HTR-8/SVneo (cell line): ENCODE measurements at regions not wholly inside any gene's neighbourhood (a gene's known extent, or its start where the extent isn't known, plus 50 kb on each side); places are given as distances from the start of the nearest gene placed in this dataset.

Source experiments
- DNase-seq: peaks from one replicate; pipeline ENCODE4 v3.0.0; 2011; ENCODE audit warnings: low spot score, mixed read lengths; ENCODE audit not compliant: insufficient read length
- FAIRE-seq: peaks from 2 replicates; lab custom pipeline; 2011; peaks lifted over from hg19 to GRCh38; lab: Jason Lieb, UNC

DNA sequence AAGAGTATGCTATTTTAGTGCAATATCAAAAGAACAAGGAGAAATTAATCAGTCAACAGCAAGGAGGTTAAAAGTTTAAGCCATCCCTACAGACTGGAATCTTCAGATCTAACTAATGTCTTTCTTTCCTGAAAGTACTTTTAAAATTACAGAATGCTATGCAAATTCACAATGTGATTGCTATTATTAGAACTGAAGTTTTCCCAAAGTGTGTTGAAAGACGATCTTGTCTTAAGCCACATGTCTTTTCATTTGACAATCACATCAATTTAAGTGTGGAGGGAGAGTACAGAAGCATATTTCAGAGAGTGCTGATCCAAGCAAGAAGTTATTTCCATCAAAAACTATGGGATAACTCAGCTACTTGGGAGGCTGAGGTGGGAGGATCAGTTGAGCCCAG is 64.7 kb upstream of the TNIP3 start:
- FAIRE-seq (no peak), DNase-seq (no peak)

DNA sequence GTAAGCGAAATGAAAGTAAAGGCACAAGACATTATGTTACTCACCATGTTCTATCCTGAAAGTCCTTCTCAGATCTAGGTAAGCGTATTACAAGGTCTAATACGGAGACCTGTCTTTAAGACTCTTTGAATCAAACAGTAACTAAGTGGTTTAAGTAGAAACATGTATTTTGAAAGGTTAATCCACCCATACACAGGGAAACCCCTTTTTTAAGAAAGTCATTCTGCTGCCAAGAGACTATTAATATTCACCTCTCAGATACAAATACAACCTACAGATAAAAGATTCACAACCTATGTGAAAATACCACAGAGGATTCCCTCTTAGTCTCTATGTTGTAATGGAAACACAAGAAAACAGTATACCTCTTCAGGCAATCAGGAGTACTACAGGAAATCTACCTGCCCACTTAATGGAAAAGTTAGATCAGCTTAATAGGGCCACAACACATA is 63.2 kb upstream of the TNIP3 start:
- FAIRE-seq (no peak), DNase-seq (no peak)

GRCh38 chr4:121226362-121226761 is 62.2 kb upstream of the TNIP3 start:
- DNase-seq (no peak), FAIRE-seq (no peak)

- DNase-seq (no peak), FAIRE-seq (no peak)
Observed at GRCh38 chr4:121221608-121222007, 57.5 kb upstream of the TNIP3 start.

- DNase-seq: no peak
Observed at GRCh38 chr4:121221201-121221600, 57.1 kb upstream of the TNIP3 start.

DNA sequence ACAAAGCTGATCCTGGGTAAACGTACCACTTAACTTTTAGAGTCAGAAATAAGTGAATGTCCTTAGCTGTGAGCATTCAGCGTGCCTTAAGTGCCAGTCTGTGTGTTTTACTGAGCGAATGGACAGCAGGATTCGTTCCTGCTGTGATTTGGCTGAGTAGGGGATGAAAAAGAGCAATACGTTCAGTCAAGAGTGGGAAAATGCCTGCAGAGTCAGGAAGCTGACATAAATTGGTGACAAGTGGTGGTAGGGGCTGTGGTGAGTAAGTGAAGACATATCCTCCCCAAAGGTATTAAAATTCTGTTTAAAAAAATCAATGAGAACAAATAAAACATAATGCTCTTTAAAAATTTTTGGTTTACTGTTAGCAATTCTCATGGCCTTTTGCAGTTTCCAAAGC is 56.6 kb upstream of the TNIP3 start:
- no peak for DNase-seq
- no peak for FAIRE-seq

More at GRCh38 chr4:121221201-121221600, 57.1 kb upstream of the TNIP3 start:
- FAIRE-seq: no peak

GRCh38 chr4:121219227-121219626 is 55.1 kb upstream of the TNIP3 start:
- FAIRE-seq (no peak), DNase-seq (no peak)

DNA sequence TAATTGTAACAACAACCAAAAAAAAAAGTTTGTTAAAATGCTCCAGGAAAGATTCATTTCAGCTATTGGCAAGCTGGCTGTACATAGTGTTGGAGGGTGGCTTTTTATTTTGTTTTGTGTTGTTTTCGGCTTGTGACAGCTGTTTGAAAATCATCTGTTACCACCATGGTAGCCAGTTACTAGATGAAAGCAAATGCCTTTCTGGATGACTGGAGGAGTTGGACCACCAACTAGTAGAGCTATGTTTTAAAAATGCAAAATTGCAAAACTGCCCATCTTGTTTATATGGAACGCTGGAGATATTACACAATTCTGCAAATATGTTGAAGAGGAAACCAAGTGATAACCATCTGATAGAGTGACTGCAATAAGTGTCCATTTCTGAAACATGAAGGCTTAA is 53.2 kb upstream of the TNIP3 start:
- DNase-seq (peak; percentile 5), FAIRE-seq (no peak)

DNA sequence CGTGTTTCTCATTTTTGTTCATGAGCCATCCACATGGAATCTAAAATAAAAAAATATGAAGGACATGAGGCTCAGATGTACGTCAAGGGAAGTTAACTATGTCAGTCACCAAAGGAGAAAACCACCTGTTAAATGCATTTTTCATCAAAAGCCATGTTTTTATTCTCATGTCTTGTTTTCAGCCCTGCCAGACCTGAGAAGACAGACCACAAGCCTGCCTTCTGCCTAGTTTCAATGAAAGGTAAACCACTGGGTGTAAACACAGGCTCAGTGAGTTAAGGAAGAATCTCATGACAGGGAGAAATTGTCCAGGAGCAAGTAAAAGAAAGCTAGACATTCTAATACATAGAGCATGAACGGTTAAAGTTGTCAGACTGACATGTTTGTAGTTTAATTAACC is 52.3 kb upstream of the TNIP3 start:
- DNase-seq (no peak), FAIRE-seq (no peak)

DNA sequence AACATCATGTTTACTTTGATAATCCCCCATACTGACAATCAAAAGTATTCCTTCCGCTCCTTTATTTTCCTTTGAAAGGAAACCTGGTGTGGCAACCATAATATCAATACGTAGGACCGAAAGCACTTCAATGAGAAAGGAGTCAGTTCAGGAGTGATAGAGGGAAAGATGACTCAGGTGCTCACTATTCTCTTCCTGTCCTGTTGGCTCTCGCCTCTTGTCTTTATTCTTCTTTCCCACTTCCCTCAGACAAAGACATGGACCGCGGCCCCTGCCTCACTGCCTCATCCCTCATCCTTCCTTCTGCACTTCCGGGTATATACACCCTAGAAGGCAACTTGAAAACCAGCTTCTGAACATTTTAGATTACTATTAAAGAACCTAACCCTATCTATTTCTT is 49.8 kb upstream of the TNIP3 start:
- FAIRE-seq: no peak
- DNase-seq: no peak
